Superior temporal gyrus (tissue), 1 donor: ENCODE measurements at regions not wholly inside any gene's neighbourhood (a gene's known extent, or its start where the extent isn't known, plus 50 kb on each side); places are given as distances from the start of the nearest gene placed in this dataset.
A peak's percentile ranks its signal among the peaks of the same experiment; 100 is the strongest.
"Not testable (repeated sequence)": the region's sequence is repeated elsewhere in the genome, so short reads cannot be mapped to it uniquely, and the experiment has no call there.

Experiments used
- DNase-seq: peaks from one replicate; pipeline ENCODE4 v3.0.0-alpha.2; 2016; ENCODE audit errors: extremely low spot score

DNA sequence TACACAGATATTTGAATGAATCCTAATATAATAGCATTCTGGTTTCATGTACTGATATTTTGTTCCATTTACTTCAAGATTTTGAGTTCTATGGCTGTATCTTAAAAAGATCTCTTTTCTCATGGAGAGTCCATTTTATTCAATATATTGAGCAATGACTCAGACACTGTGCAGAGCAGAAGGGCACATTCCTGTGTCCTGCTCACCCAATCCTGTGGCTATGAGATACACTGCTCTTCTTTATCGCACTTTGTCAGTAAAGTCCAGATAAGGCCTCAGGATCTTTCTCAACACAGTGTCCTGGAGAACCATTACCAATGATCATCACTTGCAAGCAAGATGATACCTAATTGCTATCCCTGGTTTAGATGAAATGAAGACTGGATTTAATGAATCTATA lies 155.0 kb downstream of the CYSLTR2 start:
- no peak for DNase-seq

DNA sequence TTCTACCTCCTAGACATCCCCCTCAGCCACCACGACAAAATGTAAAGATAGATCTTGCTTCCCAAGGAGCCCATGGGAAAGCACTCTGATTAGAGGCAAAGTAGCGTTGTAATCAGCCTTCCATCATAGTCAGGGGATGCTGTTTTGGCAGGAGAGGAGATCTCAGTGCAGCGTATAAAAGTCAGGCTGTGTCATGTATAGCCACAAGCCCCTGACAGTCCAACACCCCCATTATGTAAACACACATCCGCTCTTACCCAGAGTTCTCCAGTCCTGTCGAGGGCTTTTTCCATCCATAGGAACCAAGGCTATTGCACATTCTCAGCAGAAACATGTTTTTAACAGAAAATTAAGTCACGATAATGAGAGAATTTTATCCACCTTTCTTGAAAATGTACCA lies 156.3 kb downstream of the CYSLTR2 start:
- DNase-seq: no peak

GRCh38 chr13:48813518-48813917 lies 159.8 kb downstream of the CYSLTR2 start:
- no peak for DNase-seq

DNA sequence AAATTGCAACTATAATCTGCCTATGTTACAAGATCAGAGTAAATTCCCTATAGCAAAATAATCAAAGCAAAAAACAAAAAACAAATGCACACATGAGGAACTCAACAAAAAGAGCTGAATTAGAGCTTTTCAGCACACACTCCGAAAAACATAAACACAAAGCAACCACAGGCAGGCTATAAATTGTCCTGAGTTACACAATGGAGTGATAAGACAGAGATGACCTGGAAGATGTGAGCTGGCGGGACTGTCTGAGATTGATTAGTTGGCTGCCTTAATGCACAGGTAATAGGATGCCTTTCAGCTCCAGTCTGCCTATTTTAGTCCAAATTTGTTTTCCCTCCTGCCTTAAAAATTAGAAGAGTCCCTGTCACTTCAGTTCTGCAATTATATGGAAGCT lies 159.0 kb upstream of the FNDC3A start:
- no peak for DNase-seq

GRCh38 chr13:48817166-48817802 lies 158.4 kb upstream of the FNDC3A start:
- DNase-seq: no peak

DNA sequence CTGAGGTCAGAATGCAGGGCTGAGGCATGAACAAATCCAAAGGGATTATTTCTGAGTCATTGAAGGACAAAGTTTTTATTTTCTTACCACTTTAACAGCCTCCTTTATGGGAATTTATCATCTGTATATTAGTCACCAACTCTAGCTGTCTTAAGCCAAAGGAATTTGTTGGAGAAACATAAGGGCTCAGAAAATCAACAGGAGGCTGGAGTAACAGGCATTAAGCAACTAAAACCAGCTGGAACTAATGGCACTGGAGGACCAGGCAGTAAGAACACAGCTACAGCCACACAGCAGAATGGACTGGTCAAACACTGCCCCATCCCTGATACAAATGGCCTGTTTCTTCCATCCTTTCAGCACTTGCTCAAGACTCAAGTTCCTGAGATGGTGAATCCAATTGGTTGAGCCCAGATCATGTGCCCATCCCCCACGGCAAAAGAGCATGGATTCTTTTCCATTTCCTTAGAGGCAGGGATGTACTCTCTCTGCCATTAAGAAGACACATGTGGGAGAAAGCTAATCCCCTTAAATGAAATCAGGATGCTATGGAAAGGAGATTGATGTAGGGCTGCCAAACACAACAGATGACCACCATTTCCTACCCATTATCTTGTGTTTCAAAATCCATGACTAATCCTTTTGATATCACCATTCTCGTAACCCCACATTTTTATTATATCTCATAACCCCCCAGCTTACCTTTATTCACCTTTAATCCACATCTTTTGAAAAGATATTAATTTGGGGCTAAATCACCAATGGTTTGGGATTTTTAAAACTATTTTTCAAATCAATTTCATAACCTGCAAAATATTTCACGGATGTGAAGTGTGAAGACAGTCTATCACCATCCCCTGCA lies 157.0 kb upstream of the FNDC3A start:
- no peak for DNase-seq

- no peak for DNase-seq
These were observed 156.3 kb upstream of the FNDC3A start for GRCh38 chr13:48819376-48819775.

DNA sequence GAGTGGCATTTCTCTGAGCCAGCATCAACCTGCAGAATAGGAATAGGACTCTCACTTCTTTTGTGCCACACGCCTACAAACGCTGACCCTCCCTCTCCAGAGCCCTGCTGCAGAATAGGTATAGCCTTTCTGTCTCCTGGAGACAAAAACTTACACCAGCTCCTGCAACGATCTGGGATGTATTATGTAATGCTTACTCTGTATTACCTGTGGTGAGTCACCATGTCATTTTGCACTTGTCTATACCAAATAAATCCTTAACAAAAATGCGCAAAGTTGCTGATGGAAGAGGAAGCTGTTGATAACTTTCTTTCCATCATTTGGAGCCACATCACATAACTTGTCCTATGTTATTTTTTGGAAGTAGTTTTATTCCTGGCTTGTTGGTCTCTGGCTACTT lies 155.8 kb upstream of the FNDC3A start:
- no peak for DNase-seq

DNA sequence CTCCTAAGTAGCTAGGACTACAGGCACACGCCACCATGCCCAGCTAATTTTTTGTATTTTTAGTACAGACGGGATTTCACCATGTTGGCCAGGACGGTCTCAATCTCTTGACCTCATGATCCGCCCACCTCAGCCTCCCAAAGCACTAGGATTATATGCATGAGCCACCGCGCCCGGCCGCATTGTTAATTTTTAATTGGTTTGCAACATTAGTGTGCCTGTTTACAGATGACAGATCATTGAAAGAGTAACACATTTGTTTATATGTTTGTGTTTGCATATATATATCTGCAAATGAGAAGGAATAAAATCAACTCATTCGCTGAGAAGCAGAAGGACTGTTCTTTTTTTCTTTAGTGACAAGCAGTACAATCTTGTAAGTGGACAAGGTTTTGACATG lies 152.2 kb upstream of the FNDC3A start:
- not testable (repeated sequence) for DNase-seq

GRCh38 chr13:48826039-48826438 lies 149.7 kb upstream of the FNDC3A start:
- no peak for DNase-seq

- not testable (repeated sequence) for DNase-seq
These were observed 148.7 kb upstream of the FNDC3A start for GRCh38 chr13:48826922-48827454.

- DNase-seq: no peak
These were observed 148.0 kb upstream of the FNDC3A start for GRCh38 chr13:48827709-48828108.

GRCh38 chr13:48828962-48829411 lies 146.7 kb upstream of the FNDC3A start:
- DNase-seq: peak; percentile 23

DNA sequence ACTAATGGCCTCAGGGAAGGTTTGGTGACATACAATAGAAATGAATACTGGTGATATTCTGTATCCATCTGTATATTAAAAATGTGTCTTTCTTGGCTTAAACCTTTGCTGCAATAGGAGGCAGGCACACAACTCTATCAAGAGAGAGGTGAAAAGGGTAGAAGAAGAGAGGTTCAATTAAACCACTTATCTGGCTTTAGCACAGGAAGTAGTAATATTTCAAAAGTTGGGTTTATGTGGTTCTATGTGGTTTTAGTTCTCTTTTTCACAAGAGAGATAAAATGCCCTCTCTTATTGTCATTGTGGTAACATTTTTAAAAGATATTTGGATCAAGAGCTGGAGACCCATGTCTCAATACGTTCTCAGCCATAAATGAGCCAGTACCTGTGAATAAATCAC lies 146.2 kb upstream of the FNDC3A start:
- DNase-seq: no peak

GRCh38 chr13:48831248-48831647 lies 144.5 kb upstream of the FNDC3A start:
- DNase-seq: no peak

- no peak for DNase-seq
These were observed 142.3 kb upstream of the FNDC3A start for GRCh38 chr13:48833412-48833811.

- not testable (repeated sequence) for DNase-seq
These were observed 140.4 kb upstream of the FNDC3A start for GRCh38 chr13:48835326-48835725.

DNA sequence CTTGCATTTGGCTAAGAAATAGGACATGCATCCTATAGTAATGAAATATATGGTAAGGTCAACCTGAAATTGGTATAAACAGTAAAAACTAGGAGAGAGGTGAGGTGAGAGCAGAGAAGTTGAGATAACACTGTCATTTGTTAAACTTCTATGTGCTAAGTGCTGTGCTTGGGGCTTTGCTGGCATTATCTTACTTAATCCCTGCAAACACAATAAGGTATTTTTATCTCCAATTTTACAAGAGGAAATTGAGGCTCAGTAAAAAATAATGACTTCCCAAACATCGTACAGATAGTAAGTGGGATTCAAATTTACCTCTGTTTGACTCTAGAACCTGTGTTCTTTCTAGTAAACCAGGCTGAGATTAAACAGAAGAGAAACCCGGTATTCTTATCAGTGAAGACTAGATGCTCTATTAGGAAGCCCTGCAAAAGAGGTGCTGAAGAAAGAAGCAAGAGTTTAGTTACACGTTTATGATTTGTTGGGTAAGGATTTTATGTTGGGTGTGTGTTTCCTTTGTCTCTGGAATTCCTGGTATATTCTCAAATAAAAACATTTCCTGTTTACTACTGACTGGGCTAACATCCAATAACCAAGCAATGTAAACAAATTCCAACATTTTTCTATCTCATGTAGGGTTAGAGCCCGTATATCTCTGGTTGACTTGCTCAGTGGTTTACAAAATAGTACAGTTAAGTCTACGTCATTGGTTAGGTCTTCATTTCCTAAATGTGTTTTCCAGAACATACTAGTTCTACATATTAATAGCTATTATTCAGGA lies 137.3 kb upstream of the FNDC3A start:
- no peak for DNase-seq

- no peak for DNase-seq
These were observed 136.5 kb upstream of the FNDC3A start for GRCh38 chr13:48839171-48839570.

DNA sequence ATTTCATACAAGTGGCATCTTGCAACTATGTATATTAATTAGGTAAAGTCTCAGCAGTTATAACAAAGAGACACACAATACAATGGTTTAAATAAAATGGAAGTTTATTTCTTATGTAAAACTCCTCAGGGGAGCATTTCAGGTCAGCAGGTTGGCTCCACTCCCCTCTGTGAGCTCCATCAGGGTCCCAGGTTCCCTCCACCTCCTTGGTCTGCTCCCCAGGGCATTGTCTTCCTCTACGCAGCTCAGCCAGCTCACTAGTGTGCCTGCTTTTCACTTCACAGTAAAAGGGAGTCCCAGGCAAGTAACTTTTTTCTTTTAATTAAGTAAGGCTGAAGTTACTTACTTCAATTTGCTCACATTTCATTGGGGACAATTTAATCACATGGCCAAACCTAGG lies 135.3 kb upstream of the FNDC3A start:
- DNase-seq: no peak

DNA sequence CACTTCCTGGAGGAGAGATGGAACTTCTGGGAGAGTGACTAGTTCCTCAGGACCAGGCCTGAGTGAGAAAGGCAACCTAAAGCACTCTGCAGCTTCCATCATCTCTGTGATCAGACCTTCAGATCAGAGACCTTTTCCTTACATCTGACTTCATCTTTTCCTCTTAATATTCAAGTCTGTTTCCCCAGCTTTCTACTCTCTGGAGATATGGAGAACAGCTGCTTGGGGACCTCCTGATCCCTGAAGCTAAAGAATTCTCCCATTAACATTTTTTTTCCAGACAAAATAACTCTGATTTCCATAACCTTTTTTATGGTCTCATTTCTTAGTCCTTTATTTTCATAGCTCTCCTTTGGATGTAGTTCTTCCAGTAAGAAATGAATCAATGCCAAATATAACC lies 133.4 kb upstream of the FNDC3A start:
- no peak for DNase-seq
